IPS-18a (cell line): ENCODE measurements at regions not wholly inside any gene's neighbourhood (a gene's known extent, or its start where the extent isn't known, plus 50 kb on each side); places are given as distances from the start of the nearest gene placed in this dataset.

Experiments used
- H3K27ac ChIP-seq: one replicate; pipeline ENCODE4 v1.5.1; 2013; ENCODE audit warnings: low read length
- H3K27me3 ChIP-seq: one replicate; pipeline ENCODE4 v1.6.1; 2013; ENCODE audit warnings: mild to moderate bottlenecking, low read length; ENCODE audit not compliant: control insufficient read depth, insufficient read depth
- H3K36me3 ChIP-seq: one replicate; pipeline ENCODE4 v1.6.1; 2013; ENCODE audit warnings: low read depth, low read length; ENCODE audit not compliant: control insufficient read depth
- H3K4me1 ChIP-seq: one replicate; pipeline ENCODE4 v1.6.1; 2013; ENCODE audit warnings: low read depth, low read length; ENCODE audit not compliant: control insufficient read depth
- H3K4me3 ChIP-seq: one replicate; pipeline ENCODE4 v1.5.1; 2013; ENCODE audit warnings: low read length
- H3K9ac ChIP-seq: one replicate; pipeline ENCODE4 v1.6.1; 2013; ENCODE audit warnings: mild to moderate bottlenecking, low read length, moderate library complexity
- H3K9me3 ChIP-seq: one replicate; pipeline ENCODE4 v1.6.1; 2013; ENCODE audit warnings: low read depth, low read length; ENCODE audit not compliant: control insufficient read depth

DNA sequence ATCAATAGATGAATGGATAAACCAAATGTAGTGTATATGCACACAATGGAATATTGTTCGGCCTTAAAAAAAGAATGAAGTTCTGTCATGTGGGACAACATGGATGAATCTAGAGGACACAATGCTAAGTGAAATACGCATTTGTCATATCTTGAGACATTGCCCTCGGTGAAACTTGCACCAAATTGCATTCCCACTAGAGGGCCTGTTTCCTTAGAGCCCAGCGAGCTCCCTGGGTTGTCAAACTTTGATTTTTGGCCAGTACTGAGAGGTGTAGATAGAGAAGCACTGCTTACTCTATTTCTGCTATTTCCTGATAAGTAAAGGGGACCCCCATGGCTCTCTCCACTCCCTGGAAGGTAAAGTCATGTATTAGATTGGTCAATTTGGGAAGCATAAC lies 157.1 kb downstream of the GPAM start:
- H3K4me1 ChIP-seq = no peaks in the 10 kb centered on the region
- H3K9ac ChIP-seq = no peak overlapping the region
- no peaks in the 10 kb centered on the region for H3K36me3 ChIP-seq
- H3K27me3 ChIP-seq = no peaks in the 10 kb centered on the region
- no peak overlapping the region for H3K27ac ChIP-seq
- no peak overlapping the region for H3K4me3 ChIP-seq
- H3K9me3 ChIP-seq = peaks cover 7% of the 10 kb centered on the region

DNA sequence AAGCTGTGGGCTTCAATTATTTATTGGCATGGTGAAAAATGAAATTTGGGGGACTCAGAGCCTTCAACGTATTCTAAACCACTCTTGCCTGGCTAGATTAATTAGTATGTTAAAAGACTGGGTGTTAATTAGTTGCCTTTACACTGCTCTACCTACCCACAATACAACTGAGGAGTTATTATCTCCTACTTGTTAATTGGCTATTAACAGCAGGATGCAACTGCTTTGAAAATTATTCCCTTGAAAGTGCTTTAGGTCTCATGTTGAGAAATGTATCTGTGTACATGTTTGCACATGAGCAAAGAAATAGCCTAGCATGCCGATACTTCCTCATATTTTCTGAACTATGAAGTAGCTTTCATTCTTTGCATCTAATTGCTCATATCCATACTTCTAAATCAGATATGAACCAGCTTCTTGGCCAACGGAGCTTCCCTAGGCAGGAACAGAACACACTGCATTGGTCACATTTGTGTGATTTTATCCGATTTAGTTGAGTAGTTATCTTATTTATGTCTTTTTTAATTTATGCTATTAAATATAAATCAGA lies 155.8 kb downstream of the GPAM start:
- Histone ChIP-seq H3K4me3 (no peak overlapping the region), H3K9ac (no peak overlapping the region), H3K9me3 (peaks cover 11% of the 10 kb centered on the region), H3K27ac (no peak overlapping the region), H3K27me3 (no peaks in the 10 kb centered on the region), H3K36me3 (no peaks in the 10 kb centered on the region), H3K4me1 (no peaks in the 10 kb centered on the region)

DNA sequence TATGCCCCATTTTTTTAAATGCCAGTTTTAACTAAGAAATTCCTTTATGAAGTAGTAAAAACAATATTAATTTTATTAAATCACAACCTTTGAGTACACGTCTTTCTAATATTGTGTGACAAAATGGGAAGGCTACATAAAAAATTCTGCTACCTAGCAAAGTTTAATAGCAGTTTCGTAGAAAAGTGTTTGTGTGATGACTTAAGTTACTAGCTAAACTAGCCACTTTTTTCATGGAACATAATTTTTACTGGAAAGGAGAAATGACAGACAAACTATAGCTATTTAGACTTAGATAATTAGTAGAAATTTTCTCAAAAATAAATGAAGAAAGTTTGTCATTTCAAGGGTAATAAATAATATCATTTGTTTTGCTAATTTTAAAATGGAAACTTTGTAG lies 153.1 kb downstream of the GPAM start:
- Histone ChIP-seq H3K4me1 (no peaks in the 10 kb centered on the region), H3K9ac (no peak overlapping the region), H3K27ac (no peak overlapping the region), H3K36me3 (no peaks in the 10 kb centered on the region), H3K9me3 (peaks cover 11% of the 10 kb centered on the region), H3K27me3 (no peaks in the 10 kb centered on the region), H3K4me3 (no peak overlapping the region)

- H3K9ac ChIP-seq = no peak overlapping the region
- no peaks in the 10 kb centered on the region for H3K36me3 ChIP-seq
- no peak overlapping the region for H3K27ac ChIP-seq
- no peaks in the 10 kb centered on the region for H3K9me3 ChIP-seq
- H3K4me1 ChIP-seq = no peaks in the 10 kb centered on the region
- H3K27me3 ChIP-seq = no peaks in the 10 kb centered on the region
- H3K4me3 ChIP-seq = no peak overlapping the region
These were observed 143.7 kb downstream of the GPAM start for GRCh38 chr10:112039823-112040222.

GRCh38 chr10:112040696-112041095 lies 142.9 kb downstream of the GPAM start:
- Histone ChIP-seq H3K27me3 (no peaks in the 10 kb centered on the region), H3K27ac (no peak overlapping the region), H3K36me3 (no peaks in the 10 kb centered on the region), H3K9ac (no peak overlapping the region), H3K9me3 (no peaks in the 10 kb centered on the region), H3K4me3 (no peak overlapping the region), H3K4me1 (no peaks in the 10 kb centered on the region)

- H3K27me3 ChIP-seq = no peaks in the 10 kb centered on the region
- H3K4me1 ChIP-seq = no peaks in the 10 kb centered on the region
- H3K4me3 ChIP-seq = no peak overlapping the region
- H3K36me3 ChIP-seq = no peaks in the 10 kb centered on the region
- no peaks in the 10 kb centered on the region for H3K9me3 ChIP-seq
- H3K27ac ChIP-seq = no peak overlapping the region
- no peak overlapping the region for H3K9ac ChIP-seq
These were observed 137.6 kb downstream of the GPAM start for GRCh38 chr10:112045938-112046337.

DNA sequence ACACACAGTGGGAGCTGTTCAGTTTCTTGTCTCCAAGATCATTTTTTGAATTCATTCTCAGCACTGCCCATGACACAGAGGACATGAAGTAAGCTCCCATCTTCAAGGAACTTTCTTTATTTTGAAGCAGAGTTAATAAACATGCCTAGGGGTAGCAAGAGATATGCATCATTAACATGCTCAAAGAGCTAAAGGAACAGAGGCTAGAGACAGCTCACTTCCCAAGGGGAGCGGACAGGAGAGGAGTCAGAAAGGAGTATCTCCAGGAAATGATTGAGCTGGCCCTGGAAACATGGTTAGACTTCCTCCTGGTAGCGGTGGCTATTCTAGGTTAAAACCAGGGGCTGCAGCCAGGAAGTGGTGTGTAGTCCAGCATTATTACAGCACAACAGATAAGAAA lies 135.9 kb downstream of the GPAM start:
- no peaks in the 10 kb centered on the region for H3K36me3 ChIP-seq
- H3K4me3 ChIP-seq = no peak overlapping the region
- H3K9ac ChIP-seq = no peak overlapping the region
- H3K9me3 ChIP-seq = no peaks in the 10 kb centered on the region
- no peak overlapping the region for H3K27ac ChIP-seq
- no peaks in the 10 kb centered on the region for H3K4me1 ChIP-seq
- no peaks in the 10 kb centered on the region for H3K27me3 ChIP-seq

DNA sequence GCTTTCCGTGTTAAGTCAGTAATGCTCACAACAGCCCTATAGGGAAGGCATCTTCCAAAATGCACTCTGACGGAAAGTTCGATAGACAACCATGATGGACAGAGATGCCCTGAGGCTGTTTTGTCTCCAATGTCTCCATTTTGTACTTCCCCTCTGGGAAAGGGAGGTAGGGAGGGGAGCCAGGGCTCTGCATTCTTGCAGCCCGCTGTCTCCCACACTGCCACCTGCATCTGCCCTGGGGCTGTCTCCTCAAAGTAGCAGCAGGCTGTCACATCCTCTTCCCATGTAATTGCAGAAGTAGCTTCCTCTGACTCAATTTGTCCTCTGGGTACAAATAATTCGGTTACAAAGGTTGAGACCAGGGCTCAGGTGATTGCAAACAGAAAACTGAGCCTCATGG lies 131.4 kb downstream of the GPAM start:
- Histone ChIP-seq H3K27ac (no peak overlapping the region), H3K9me3 (no peaks in the 10 kb centered on the region), H3K36me3 (no peaks in the 10 kb centered on the region)

DNA sequence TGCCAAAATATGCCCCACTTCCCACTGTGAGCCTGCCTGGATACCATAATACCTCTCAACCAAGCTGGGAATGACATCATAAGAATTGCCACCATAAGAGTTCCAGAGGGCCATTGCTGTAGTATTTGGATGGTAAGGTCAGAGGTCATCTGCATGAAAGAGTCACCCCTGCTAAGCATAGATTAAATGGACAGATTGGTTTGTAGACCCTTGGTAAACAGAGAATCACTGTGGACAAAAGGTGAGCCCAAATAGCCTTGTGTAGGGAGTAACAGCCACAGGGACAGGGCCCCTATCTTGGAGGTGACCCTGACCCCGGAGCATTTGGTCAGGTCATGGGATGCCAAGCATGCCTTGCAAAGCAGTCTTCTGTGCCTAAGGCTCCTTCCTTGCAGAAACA lies 129.7 kb downstream of the GPAM start:
- no peak overlapping the region for H3K9ac ChIP-seq
- no peaks in the 10 kb centered on the region for H3K27me3 ChIP-seq
- H3K9me3 ChIP-seq = no peaks in the 10 kb centered on the region
- no peak overlapping the region for H3K4me3 ChIP-seq
- no peaks in the 10 kb centered on the region for H3K36me3 ChIP-seq
- H3K4me1 ChIP-seq = no peaks in the 10 kb centered on the region
- no peak overlapping the region for H3K27ac ChIP-seq

More for the DNA sequence above, 131.4 kb downstream of the GPAM start:
- H3K27me3 ChIP-seq = no peaks in the 10 kb centered on the region
- H3K9ac ChIP-seq = no peak overlapping the region
- no peaks in the 10 kb centered on the region for H3K4me1 ChIP-seq
- H3K4me3 ChIP-seq = no peak overlapping the region

- Histone ChIP-seq H3K36me3 (no peaks in the 10 kb centered on the region), H3K9me3 (no peaks in the 10 kb centered on the region), H3K27me3 (no peaks in the 10 kb centered on the region), H3K4me3 (no peak overlapping the region), H3K9ac (no peak overlapping the region), H3K27ac (no peak overlapping the region), H3K4me1 (no peaks in the 10 kb centered on the region)
These were observed 129.0 kb downstream of the GPAM start for GRCh38 chr10:112054516-112054915.

DNA sequence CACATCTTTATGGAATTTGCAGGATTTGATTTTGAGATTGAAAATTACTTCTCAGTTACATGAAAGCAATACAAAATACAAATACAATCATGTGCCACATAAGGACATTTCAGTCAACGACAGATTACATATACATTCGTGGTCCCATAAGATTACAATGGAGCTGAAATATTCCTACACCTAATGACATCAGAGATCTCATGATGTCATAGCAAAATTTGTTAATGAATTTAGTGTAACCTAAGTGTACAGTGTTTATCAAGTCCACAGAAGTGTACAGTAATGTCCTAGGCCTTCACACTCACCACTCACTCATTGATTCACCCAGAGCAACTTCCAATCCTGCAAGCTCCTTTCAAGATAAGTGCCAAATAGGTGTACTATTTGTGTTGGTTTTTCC lies 126.5 kb downstream of the GPAM start:
- no peaks in the 10 kb centered on the region for H3K36me3 ChIP-seq
- no peaks in the 10 kb centered on the region for H3K4me1 ChIP-seq
- no peak overlapping the region for H3K27ac ChIP-seq
- H3K9ac ChIP-seq = no peak overlapping the region
- no peaks in the 10 kb centered on the region for H3K9me3 ChIP-seq
- H3K4me3 ChIP-seq = no peak overlapping the region
- H3K27me3 ChIP-seq = no peaks in the 10 kb centered on the region

GRCh38 chr10:112059220-112059619 lies 124.3 kb downstream of the GPAM start:
- H3K27me3 ChIP-seq = no peaks in the 10 kb centered on the region
- H3K9me3 ChIP-seq = no peaks in the 10 kb centered on the region
- H3K9ac ChIP-seq = no peak overlapping the region
- no peak overlapping the region for H3K4me3 ChIP-seq
- no peaks in the 10 kb centered on the region for H3K36me3 ChIP-seq
- H3K27ac ChIP-seq = no peak overlapping the region
- no peaks in the 10 kb centered on the region for H3K4me1 ChIP-seq
